ENCODE measurements at regions not wholly inside any gene's neighbourhood (a gene's known extent, or its start where the extent isn't known, plus 50 kb on each side); places are given as distances from the start of the nearest gene placed in this dataset.

DNA sequence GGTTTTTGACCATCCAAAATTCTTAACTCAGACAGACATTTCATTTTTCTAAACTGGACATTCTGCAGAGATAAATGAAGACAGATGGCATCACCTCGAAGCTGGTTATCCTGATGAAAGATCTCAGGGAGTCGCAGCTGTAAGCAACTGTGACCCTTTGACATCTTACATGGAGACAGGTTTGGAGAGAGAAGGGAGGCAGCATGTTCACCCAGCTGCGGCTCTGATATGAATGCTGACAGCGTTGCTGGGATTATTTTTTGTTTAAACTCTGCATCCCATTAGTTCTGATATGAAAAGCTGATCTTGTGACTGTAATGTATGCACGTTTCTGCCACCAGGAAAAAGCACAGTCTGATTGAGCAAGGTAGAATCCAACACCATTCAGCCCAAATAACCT is 89.4 kb downstream of the C6orf118 start:
- no peak overlapping the region for H3K4me3 ChIP-seq
- H3K4me1 ChIP-seq (replicated peaks) = no peaks in the 10 kb centered on the region
- 37% methylated on average over 5 of the region's 5 CpGs for WGBS
- H3K9me3 ChIP-seq = no peaks in the 10 kb centered on the region
- H3K27me3 ChIP-seq (replicated peaks; ENCODE audit: insufficient read depth) = no peaks in the 10 kb centered on the region
- TF ChIP-seq POLR2A (IDR thresholded peaks at IDR 0.05) = no peak
- H3K36me3 ChIP-seq = no peaks in the 10 kb centered on the region
- no peak overlapping the region for H3K27ac ChIP-seq
- DNase-seq (ENCODE audit: low spot score) = no peak
- intact Hi-C loops (cut with DNase I) = no loop called here

DNA sequence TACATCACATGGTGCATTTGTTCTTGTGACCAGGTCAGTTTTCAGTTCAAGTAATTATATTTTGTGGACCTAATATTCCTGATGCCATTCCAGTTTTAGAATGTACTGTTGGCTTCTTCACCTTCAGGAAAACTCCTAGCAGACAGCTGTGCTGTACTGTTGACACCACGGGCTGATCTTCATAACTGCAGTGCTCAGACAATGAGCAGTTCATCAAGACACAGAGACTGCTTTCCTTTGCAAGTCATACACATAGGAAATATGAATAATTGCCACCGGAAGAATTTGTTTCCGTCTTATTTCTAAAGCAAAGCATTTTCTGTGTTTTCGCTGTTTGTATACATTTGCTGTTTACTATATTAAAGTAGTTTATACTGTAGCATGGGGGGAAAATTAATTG is 89.8 kb downstream of the C6orf118 start:
- Histone ChIP-seq H3K27ac (no peak overlapping the region), H3K27me3 (replicated peaks; ENCODE audit: insufficient read depth) (no peaks in the 10 kb centered on the region), H3K4me1 (replicated peaks) (no peaks in the 10 kb centered on the region), H3K4me3 (no peak overlapping the region), H3K9me3 (no peaks in the 10 kb centered on the region), H3K36me3 (no peaks in the 10 kb centered on the region)
- TF ChIP-seq, protein P1, sequence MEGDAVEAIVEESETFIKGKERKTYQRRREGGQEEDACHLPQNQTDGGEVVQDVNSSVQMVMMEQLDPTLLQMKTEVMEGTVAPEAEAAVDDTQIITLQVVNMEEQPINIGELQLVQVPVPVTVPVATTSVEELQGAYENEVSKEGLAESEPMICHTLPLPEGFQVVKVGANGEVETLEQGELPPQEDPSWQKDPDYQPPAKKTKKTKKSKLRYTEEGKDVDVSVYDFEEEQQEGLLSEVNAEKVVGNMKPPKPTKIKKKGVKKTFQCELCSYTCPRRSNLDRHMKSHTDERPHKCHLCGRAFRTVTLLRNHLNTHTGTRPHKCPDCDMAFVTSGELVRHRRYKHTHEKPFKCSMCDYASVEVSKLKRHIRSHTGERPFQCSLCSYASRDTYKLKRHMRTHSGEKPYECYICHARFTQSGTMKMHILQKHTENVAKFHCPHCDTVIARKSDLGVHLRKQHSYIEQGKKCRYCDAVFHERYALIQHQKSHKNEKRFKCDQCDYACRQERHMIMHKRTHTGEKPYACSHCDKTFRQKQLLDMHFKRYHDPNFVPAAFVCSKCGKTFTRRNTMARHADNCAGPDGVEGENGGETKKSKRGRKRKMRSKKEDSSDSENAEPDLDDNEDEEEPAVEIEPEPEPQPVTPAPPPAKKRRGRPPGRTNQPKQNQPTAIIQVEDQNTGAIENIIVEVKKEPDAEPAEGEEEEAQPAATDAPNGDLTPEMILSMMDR (IDR thresholded peaks at IDR 0.05) = no peak
- TF ChIP-seq POLR2AphosphoS5 (IDR thresholded peaks at IDR 0.05) = no peak
- no peak for TF ChIP-seq POLR2A (IDR thresholded peaks at IDR 0.05)
- WGBS = 66% methylated on average over 4 of the region's 4 CpGs
- intact Hi-C loops (cut with DNase I) = no loop called here
- no peak for DNase-seq (ENCODE audit: low spot score)

DNA sequence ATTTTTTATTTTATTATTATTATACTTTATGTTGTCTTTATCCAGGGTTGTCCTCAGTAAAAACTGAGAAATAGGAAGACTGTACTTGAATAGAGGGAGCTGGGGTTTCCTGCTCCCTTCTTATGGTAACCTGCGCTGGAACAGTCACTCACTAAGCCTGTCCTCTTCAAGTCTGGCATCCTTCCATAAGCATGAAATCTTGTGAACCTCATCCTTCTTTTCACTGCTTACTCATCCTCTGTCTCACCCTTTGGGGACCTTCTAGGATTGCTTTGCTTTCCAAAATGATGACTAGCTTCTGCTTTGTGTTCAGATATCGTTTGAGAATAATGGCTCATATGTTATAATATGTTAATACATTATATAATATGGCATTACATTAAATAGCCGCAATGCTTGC is 90.6 kb downstream of the C6orf118 start:
- TF ChIP-seq, protein P1 (IDR thresholded peaks at IDR 0.05) = no peak
- no peak for TF ChIP-seq POLR2AphosphoS5 (IDR thresholded peaks at IDR 0.05)
- no peak for TF ChIP-seq POLR2A (IDR thresholded peaks at IDR 0.05)
- no peaks in the 10 kb centered on the region for H3K36me3 ChIP-seq
- H3K9me3 ChIP-seq = no peaks in the 10 kb centered on the region
- no peaks in the 10 kb centered on the region for H3K27me3 ChIP-seq (replicated peaks; ENCODE audit: insufficient read depth)
- no peak for DNase-seq (ENCODE audit: low spot score)
- no peak overlapping the region for H3K4me3 ChIP-seq
- H3K4me1 ChIP-seq (replicated peaks) = no peaks in the 10 kb centered on the region
- intact Hi-C loops (cut with DNase I) = no loop called here
- no peak overlapping the region for H3K27ac ChIP-seq
- WGBS = 54% methylated on average over 3 of the region's 3 CpGs

DNA sequence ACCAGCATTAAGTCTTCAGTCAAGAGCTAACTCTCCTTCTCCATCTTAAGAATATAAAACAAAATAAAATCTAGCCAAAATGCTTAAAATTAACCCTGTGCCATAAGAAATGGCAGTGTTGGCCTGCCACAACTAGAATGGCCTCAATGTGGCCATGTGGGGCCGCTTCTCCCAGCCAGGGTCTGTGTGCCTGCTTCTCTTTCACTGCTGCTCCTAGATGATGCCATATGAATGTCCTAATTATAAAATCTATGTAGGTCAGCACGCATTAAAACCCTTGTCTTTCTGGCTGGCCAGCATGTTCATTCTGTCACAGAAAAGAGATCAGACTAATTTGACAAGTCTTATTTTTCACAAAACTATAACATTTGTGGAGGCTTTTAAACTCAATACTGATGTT is 102.6 kb downstream of the C6orf118 start:
- Histone ChIP-seq H3K27me3 (replicated peaks; ENCODE audit: insufficient read depth) (no peaks in the 10 kb centered on the region), H3K4me3 (no peak overlapping the region), H3K36me3 (no peaks in the 10 kb centered on the region), H3K27ac (no peak overlapping the region), H3K9me3 (no peaks in the 10 kb centered on the region), H3K4me1 (replicated peaks) (no peaks in the 10 kb centered on the region)
- TF ChIP-seq, protein P1 (IDR thresholded peaks at IDR 0.05) = no peak
- TF ChIP-seq POLR2A (IDR thresholded peaks at IDR 0.05) (no peak), POLR2AphosphoS5 (IDR thresholded peaks at IDR 0.05) (no peak)
- WGBS = 91% methylated on average over 2 of the region's 2 CpGs
- no peak for DNase-seq (ENCODE audit: low spot score)
- intact Hi-C loops (cut with DNase I) = no loop called here

DNA sequence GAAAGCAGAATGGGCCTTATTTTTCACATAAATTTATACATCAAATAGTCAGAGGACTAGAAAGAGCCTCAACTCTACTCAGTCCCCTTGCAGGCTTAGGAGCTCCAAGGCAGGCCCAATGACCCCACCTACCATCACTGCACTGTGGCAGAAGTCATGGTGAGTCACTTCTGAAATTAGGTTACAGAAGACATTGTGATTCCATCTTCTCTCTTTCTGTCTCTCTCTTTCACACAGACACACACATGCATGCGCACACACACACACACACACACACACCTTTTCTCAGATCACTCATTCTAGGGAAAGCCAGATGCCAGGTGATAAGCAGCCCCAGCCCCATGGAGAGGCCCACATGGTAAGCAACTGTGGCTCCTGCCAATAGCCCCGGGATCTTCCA is 103.8 kb downstream of the C6orf118 start:
- Histone ChIP-seq H3K27ac (no peak overlapping the region), H3K36me3 (no peaks in the 10 kb centered on the region), H3K27me3 (replicated peaks; ENCODE audit: insufficient read depth) (no peaks in the 10 kb centered on the region), H3K4me1 (replicated peaks) (no peaks in the 10 kb centered on the region), H3K9me3 (no peaks in the 10 kb centered on the region), H3K4me3 (no peak overlapping the region)
- no peak for DNase-seq (ENCODE audit: low spot score)
- 97% methylated on average over 2 of the region's 2 CpGs for WGBS
- TF ChIP-seq, protein P1 (IDR thresholded peaks at IDR 0.05) = no peak
- TF ChIP-seq POLR2AphosphoS5 (IDR thresholded peaks at IDR 0.05) (no peak), POLR2A (IDR thresholded peaks at IDR 0.05) (no peak)
- intact Hi-C loops (cut with DNase I) = no loop called here
